Testis (tissue), 2 donors: ENCODE measurements at regions not wholly inside any gene's neighbourhood (a gene's known extent, or its start where the extent isn't known, plus 50 kb on each side); places are given as distances from the start of the nearest gene placed in this dataset.

Source experiments
- DNase-seq: peaks from one replicate; pipeline ENCODE4 v3.0.0-alpha.2; 2019
- H3K27ac ChIP-seq, 2 donors: fragments of 200-600 bp; sonication (generic); one replicate each; pipeline ENCODE4 v1.5.1; 2019
- H3K27me3 ChIP-seq: fragments of 200-600 bp; sonication (generic); one replicate; pipeline ENCODE4 v1.5.1; 2019
- H3K36me3 ChIP-seq: fragments of 200-600 bp; sonication (generic); one replicate; pipeline ENCODE4 v1.5.1; 2017; ENCODE audit warnings: low read depth; ENCODE audit errors: missing control alignments
- H3K4me1 ChIP-seq: fragments of 200-600 bp; sonication (generic); one replicate; pipeline ENCODE4 v1.5.1; 2019
- H3K4me3 ChIP-seq, 2 donors: fragments of 200-600 bp; sonication (generic); one replicate each; pipeline ENCODE4 v1.5.1; 2017 to 2019
- H3K9me3 ChIP-seq: fragments of 200-600 bp; sonication (generic); one replicate; pipeline ENCODE4 v1.5.1; 2017
- POLR2A ChIP-seq: fragments of 450-650 bp; IDR thresholded peaks from one replicate; pipeline ENCODE4 v1.6.1; 2017; ENCODE audit warnings: antibody characterized with exemption, mild to moderate bottlenecking, moderate library complexity
- WGBS, 2 donors: methylation state at CpG; one replicate each; pipeline ENCODE4 v1.1.5; 2018; 5-methylcytosine and 5-hydroxymethylcytosine counted together
- intact Hi-C: fragments of 100-400 bp; cut with DNase I; formaldehyde crosslinking; loops from one replicate; pipeline ENCODE4 v1.15.1; 2023; ENCODE audit warnings: low total_unique reads
- TF ChIP-seq, protein P1 (sequence below), 3 experiments: fragments of 450-650 bp in 2 of 3; fragments of 200-600 bp in 1 of 3; sonication (generic) in 1 of 3; IDR thresholded peaks; one replicate each; pipeline ENCODE4 v1.5.1; 2016 to 2019; ENCODE audit warnings: antibody characterized with exemption in 3 of 3, mild to moderate bottlenecking in 2 of 3, moderate library complexity in 1 of 3

DNA sequence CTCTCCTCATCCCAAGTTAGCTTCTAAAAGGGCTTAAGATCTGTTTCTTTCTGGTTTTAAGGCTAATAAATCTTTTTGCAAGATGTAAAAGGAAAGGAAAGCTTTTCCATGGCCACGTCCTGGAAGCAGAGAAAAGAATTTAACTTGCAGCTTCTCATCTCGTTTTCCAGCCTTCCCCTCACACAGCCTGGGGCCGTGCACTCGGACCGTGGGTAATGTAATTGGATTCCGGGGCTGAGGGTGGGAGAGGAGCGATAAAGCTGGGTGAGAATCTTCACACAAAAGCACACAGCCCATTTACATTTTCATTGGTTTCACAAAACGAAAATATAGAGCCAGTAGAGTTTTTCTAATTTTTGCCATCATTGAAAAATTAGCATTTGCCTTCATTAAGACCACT is 91.2 kb downstream of the IRX2 start:
- Histone ChIP-seq H3K27ac (no peak overlapping the region), H3K27me3 (no peaks in the 10 kb centered on the region), H3K9me3 (no peaks in the 10 kb centered on the region), H3K36me3 (no peaks in the 10 kb centered on the region), H3K4me1 (no peaks in the 10 kb centered on the region), H3K4me3 (no peak overlapping the region)
- 25 to 35% methylated on average over 8 of the region's 8 CpGs for WGBS, 2 donors
- no peak for DNase-seq
- TF ChIP-seq, protein P1, sequence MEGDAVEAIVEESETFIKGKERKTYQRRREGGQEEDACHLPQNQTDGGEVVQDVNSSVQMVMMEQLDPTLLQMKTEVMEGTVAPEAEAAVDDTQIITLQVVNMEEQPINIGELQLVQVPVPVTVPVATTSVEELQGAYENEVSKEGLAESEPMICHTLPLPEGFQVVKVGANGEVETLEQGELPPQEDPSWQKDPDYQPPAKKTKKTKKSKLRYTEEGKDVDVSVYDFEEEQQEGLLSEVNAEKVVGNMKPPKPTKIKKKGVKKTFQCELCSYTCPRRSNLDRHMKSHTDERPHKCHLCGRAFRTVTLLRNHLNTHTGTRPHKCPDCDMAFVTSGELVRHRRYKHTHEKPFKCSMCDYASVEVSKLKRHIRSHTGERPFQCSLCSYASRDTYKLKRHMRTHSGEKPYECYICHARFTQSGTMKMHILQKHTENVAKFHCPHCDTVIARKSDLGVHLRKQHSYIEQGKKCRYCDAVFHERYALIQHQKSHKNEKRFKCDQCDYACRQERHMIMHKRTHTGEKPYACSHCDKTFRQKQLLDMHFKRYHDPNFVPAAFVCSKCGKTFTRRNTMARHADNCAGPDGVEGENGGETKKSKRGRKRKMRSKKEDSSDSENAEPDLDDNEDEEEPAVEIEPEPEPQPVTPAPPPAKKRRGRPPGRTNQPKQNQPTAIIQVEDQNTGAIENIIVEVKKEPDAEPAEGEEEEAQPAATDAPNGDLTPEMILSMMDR (IDR thresholded peaks at IDR 0.05) = no peak
- TF ChIP-seq POLR2A = no peak
- intact Hi-C loops = no loop called here

DNA sequence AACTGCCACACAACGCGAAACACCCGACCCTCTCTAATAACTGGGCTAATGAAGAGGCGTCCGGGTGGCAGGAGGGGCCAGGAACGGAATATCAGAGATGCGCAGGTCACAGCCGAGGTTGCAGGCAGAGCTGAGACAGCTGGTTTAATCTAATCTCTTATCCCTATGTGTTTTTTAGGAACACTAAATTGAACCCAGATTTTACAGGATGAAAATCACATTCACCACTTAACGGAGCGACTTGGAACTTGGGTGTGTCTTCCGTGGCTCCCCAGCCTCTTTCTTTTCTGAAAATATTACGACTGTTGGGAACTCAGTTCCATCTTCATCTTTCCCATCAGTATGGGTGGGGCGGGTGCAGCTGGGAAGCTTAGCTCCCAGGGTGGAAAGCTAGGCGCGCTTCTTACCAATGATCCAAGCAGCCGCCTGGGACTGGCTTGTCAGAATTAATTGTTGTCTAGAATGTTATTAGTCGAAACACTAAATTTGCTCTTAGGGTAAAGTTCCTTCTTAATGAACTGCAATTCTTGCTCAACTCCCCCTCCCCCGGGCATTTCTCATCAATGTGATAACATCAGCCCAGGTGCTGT is 92.5 kb downstream of the IRX2 start:
- WGBS, 2 donors = 39 to 49% methylated on average over 18 of the region's 18 CpGs
- H3K36me3 ChIP-seq = no peaks in the 10 kb centered on the region
- H3K27ac ChIP-seq = no peak overlapping the region
- H3K9me3 ChIP-seq = no peaks in the 10 kb centered on the region
- no peak overlapping the region for H3K4me3 ChIP-seq
- no peak for DNase-seq
- no peaks in the 10 kb centered on the region for H3K27me3 ChIP-seq
- intact Hi-C loops = no loop called here
- no peaks in the 10 kb centered on the region for H3K4me1 ChIP-seq
- TF ChIP-seq, protein P1 (IDR thresholded peaks at IDR 0.05) = no peak
- TF ChIP-seq POLR2A = no peak

DNA sequence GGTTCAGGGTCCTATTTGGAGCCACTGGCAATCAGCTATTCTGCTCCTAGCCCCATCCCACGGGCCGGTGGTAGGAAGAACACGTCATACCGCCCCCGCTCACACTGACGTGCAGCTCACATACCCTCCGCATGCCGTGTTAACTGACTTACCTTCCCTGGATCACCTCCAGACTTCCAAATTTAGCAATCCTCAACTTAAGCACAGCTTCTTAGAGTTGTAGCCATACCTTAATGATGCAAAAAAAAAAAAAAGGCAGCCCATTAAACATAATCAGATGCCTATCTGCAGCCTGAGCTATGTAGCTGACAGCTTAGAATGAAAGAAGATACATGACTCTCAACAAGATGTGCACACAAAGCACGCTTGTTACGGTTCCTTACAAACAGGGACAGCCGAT is 93.0 kb downstream of the IRX2 start:
- no peak for TF ChIP-seq POLR2A
- TF ChIP-seq, protein P1 (IDR thresholded peaks at IDR 0.05) = no peak
- Histone ChIP-seq H3K27ac (no peak overlapping the region), H3K27me3 (no peaks in the 10 kb centered on the region), H3K36me3 (no peaks in the 10 kb centered on the region), H3K4me1 (no peaks in the 10 kb centered on the region), H3K4me3 (no peak overlapping the region), H3K9me3 (no peaks in the 10 kb centered on the region)
- WGBS, 2 donors = 35 to 54% methylated on average over 11 of the region's 11 CpGs
- intact Hi-C loops = no loop called here
- DNase-seq = no peak

- TF ChIP-seq, protein P1 (IDR thresholded peaks at IDR 0.05) = no peak
- TF ChIP-seq POLR2A = no peak
- Histone ChIP-seq H3K36me3 (no peaks in the 10 kb centered on the region), H3K4me3 (no peak overlapping the region), H3K9me3 (no peaks in the 10 kb centered on the region), H3K4me1 (no peaks in the 10 kb centered on the region), H3K27ac (no peak overlapping the region), H3K27me3 (no peaks in the 10 kb centered on the region)
- DNase-seq = no peak
- WGBS, 2 donors = 86 to 94% methylated on average over 10 to 13 of the region's 13 CpGs
- intact Hi-C loops = no loop called here
Measured at GRCh38 chr5:2657151-2657550, 94.3 kb downstream of the IRX2 start.

DNA sequence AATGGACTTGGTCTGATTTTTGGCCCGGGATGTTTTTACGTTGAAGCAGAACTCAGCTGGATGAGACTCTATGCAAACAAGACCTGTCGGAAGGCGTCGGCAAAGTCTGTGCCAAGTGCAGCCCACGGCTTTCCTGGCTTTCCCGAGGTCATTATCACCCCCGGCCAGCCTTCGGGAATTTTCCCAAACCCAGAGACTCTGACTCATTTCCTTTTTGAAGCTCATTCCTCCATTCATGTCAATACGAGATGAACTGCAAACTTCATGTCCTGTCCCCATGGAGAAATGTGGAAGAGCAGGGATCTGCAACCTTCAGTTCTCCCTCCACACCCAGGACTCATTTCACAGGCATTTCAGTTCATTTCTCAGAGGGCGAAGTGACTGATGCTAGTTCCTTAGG is 95.3 kb downstream of the IRX2 start:
- H3K27me3 ChIP-seq = no peaks in the 10 kb centered on the region
- TF ChIP-seq, protein P1 (IDR thresholded peaks at IDR 0.05) = no peak
- TF ChIP-seq POLR2A = no peak
- H3K9me3 ChIP-seq = no peaks in the 10 kb centered on the region
- intact Hi-C loops = no loop called here
- WGBS, 2 donors = 39 to 55% methylated on average over 11 of the region's 11 CpGs
- H3K36me3 ChIP-seq = no peaks in the 10 kb centered on the region
- H3K4me1 ChIP-seq = no peaks in the 10 kb centered on the region
- no peak overlapping the region for H3K27ac ChIP-seq
- no peak for DNase-seq
- H3K4me3 ChIP-seq = no peak overlapping the region
